Upper lobe of left lung (tissue), 4 donors: ENCODE measurements at regions not wholly inside any gene's neighbourhood (a gene's known extent, or its start where the extent isn't known, plus 50 kb on each side); places are given as distances from the start of the nearest gene placed in this dataset.

ENCODE experiments used
- CTCF ChIP-seq, 6 experiments: fragments of 450-650 bp in 4 of 6; fragments of 200-600 bp in 2 of 6; sonication (generic) in 2 of 6; IDR thresholded peaks; one replicate each; pipeline ENCODE4 v1.5.1; 2016 to 2019; ENCODE audit warnings: antibody characterized with exemption in 6 of 6
- POLR2A ChIP-seq, 4 donors: fragments of 450-650 bp; IDR thresholded peaks; one replicate each; pipeline ENCODE4 v1.5.1; 2016 to 2017; ENCODE audit warnings: antibody characterized with exemption in 4 of 4, mild to moderate bottlenecking in 2 of 4

- no peak for TF ChIP-seq CTCF (IDR thresholded peaks at IDR 0.05)
- no peak for TF ChIP-seq POLR2A (IDR thresholded peaks at IDR 0.05)
These were observed 463.2 kb upstream of the MAF start for GRCh38 chr16:80063713-80064069.
